Neural cell (in vitro differentiated cells): ENCODE measurements at regions not wholly inside any gene's neighbourhood (a gene's known extent, or its start where the extent isn't known, plus 50 kb on each side); places are given as distances from the start of the nearest gene placed in this dataset.

Source experiments
- H2AFZ ChIP-seq: fragments of 200-600, 300-800 bp; sonication (generic), shearing (Covaris generic); 2 replicates; pipeline ENCODE4 v1.6.0; 2014; ENCODE audit warnings: low read depth, mild to moderate bottlenecking, antibody characterized with exemption, low read length, moderate library complexity
- H3F3A ChIP-seq: fragments of 200-600 bp; shearing (Covaris generic); 2 replicates; pipeline ENCODE4 v1.6.1; 2016; ENCODE audit warnings: mild to moderate bottlenecking, moderate library complexity, mixed read lengths, antibody characterized with exemption, low read length; ENCODE audit not compliant: insufficient read depth, poor library complexity, severe bottlenecking
- H3K27ac ChIP-seq: fragments of 200-600, 300-800 bp; sonication (generic), shearing (Covaris generic); 2 replicates; pipeline ENCODE4 v1.5.1; 2014; ENCODE audit warnings: mild to moderate bottlenecking, low read length, moderate library complexity
- H3K27me3 ChIP-seq: fragments of 300-800, 200-600 bp; sonication (generic), shearing (Covaris generic); 2 replicates; pipeline ENCODE4 v1.6.0; 2014; ENCODE audit warnings: mild to moderate bottlenecking, low read depth, low read length, moderate library complexity; ENCODE audit not compliant: insufficient read depth
- H3K36me3 ChIP-seq: fragments of 300-800, 200-600 bp; sonication (generic), shearing (Covaris generic); 2 replicates; pipeline ENCODE4 v1.5.1; 2014; ENCODE audit warnings: mild to moderate bottlenecking, antibody characterized with exemption, low read length, moderate library complexity; ENCODE audit not compliant: insufficient read depth
- H3K4me2 ChIP-seq: fragments of 300-800, 200-600 bp; sonication (generic), shearing (Covaris generic); 2 replicates; pipeline ENCODE4 v1.6.0; 2014; ENCODE audit warnings: mild to moderate bottlenecking, low read length
- H3K4me3 ChIP-seq: fragments of 300-800, 200-600 bp; sonication (generic), shearing (Covaris generic); 2 replicates; pipeline ENCODE4 v1.5.1; 2014; ENCODE audit warnings: mild to moderate bottlenecking, low read length, moderate library complexity
- H3K79me2 ChIP-seq: fragments of 200-600 bp; shearing (Covaris generic); replicated peaks from 2 replicates; pipeline ENCODE4 v1.6.0; 2014; ENCODE audit warnings: mild to moderate bottlenecking, low read length, moderate library complexity; ENCODE audit not compliant: insufficient read depth
- H3K9ac ChIP-seq: fragments of 300-800, 200-600 bp; sonication (generic), shearing (Covaris generic); 2 replicates; pipeline ENCODE4 v1.6.1; 2016; ENCODE audit warnings: mild to moderate bottlenecking, low read length, mixed read lengths
- H3K9me2 ChIP-seq: fragments of 200-600 bp; shearing (Covaris generic); 2 replicates; pipeline ENCODE4 v1.6.1; 2016; ENCODE audit warnings: mild to moderate bottlenecking, low read length, mixed read lengths; ENCODE audit not compliant: insufficient read depth
- H3K9me3 ChIP-seq: fragments of 200-600, 300-800 bp; sonication (generic), shearing (Covaris generic); 2 replicates; pipeline ENCODE4 v1.6.1; 2016; ENCODE audit warnings: mild to moderate bottlenecking, mixed run types, low read length, moderate library complexity, mixed read lengths
- H4K20me1 ChIP-seq: fragments of 200-600 bp; shearing (Covaris generic); 2 replicates; pipeline ENCODE4 v1.6.1; 2016; ENCODE audit warnings: mild to moderate bottlenecking, mixed run types; ENCODE audit not compliant: insufficient read depth
- CTCF ChIP-seq: fragments of 450-650 bp; IDR thresholded peaks from 2 replicates; pipeline ENCODE4 v1.5.1; 2014; ENCODE audit warnings: antibody characterized with exemption, mild to moderate bottlenecking, moderate library complexity; ENCODE audit not compliant: poor library complexity, severe bottlenecking
- EP300 ChIP-seq: fragments of 450-650 bp; conservative IDR thresholded peaks from 2 replicates; pipeline ENCODE4 v1.6.1; 2014; ENCODE audit warnings: antibody characterized with exemption, mild to moderate bottlenecking, moderate library complexity; ENCODE audit not compliant: poor library complexity, severe bottlenecking
- EZH2 ChIP-seq: fragments of 200-600, 300-800 bp; shearing (Covaris generic), sonication (generic); IDR thresholded peaks from 2 replicates; pipeline ENCODE4 v1.6.1; 2014; ENCODE audit warnings: antibody characterized with exemption, low read length, borderline replicate concordance, mild to moderate bottlenecking; ENCODE audit not compliant: insufficient read depth, poor library complexity, severe bottlenecking
- MXI1 ChIP-seq: fragments of 450-650 bp; conservative IDR thresholded peaks from 2 replicates; pipeline ENCODE4 v1.6.1; 2014; ENCODE audit warnings: antibody characterized with exemption, mild to moderate bottlenecking; ENCODE audit not compliant: poor library complexity, severe bottlenecking
- POLR2AphosphoS5 ChIP-seq: IDR thresholded peaks from 2 replicates; pipeline ENCODE4 v1.6.1; 2012
- RAD21 ChIP-seq: fragments of 450-650 bp; conservative IDR thresholded peaks from 2 replicates; pipeline ENCODE4 v1.6.1; 2014; ENCODE audit warnings: antibody characterized with exemption, mild to moderate bottlenecking, moderate library complexity
- REST ChIP-seq: IDR thresholded peaks from 2 replicates; pipeline ENCODE4 v1.6.1; 2012; ENCODE audit warnings: borderline replicate concordance
- SMC3 ChIP-seq: fragments of 450-650 bp; conservative IDR thresholded peaks from 2 replicates; pipeline ENCODE4 v1.6.1; 2014; ENCODE audit warnings: antibody characterized with exemption, mild to moderate bottlenecking, moderate library complexity; ENCODE audit not compliant: poor library complexity
- TAF1 ChIP-seq: IDR thresholded peaks from 2 replicates; pipeline ENCODE4 v1.6.1; 2012; ENCODE audit warnings: low read depth

- no peaks in the 10 kb centered on the region for H3K36me3 ChIP-seq
- no peaks in the 10 kb centered on the region for H3K27me3 ChIP-seq
- no peaks in the 10 kb centered on the region for H4K20me1 ChIP-seq
Measured at GRCh38 chr18:34506198-34506597, 203.9 kb upstream of the DTNA start.

GRCh38 chr18:34509163-34509562, 200.9 kb upstream of the DTNA start:
- H3K9me3 ChIP-seq, result no peaks in the 10 kb centered on the region
- TF ChIP-seq EP300, result no peak
- no peak for TF ChIP-seq SMC3
- TF ChIP-seq MXI1, result no peak
- no peak for TF ChIP-seq REST
- TF ChIP-seq RAD21, result no peak
- no peak for TF ChIP-seq EZH2
- TF ChIP-seq POLR2AphosphoS5, result no peak
- TF ChIP-seq TAF1, result no peak
- no peak for TF ChIP-seq CTCF
- no peaks in the 10 kb centered on the region for H3K36me3 ChIP-seq
- H2AFZ ChIP-seq, result no peak overlapping the region
- no peaks in the 10 kb centered on the region for H3K79me2 ChIP-seq
- H3K9me2 ChIP-seq, result no peaks in the 10 kb centered on the region
- H3F3A ChIP-seq, result no peaks in the 10 kb centered on the region
- H3K27ac ChIP-seq, result no peak overlapping the region
- no peak overlapping the region for H3K4me3 ChIP-seq
- H4K20me1 ChIP-seq, result no peaks in the 10 kb centered on the region
- no peak overlapping the region for H3K4me2 ChIP-seq
- H3K27me3 ChIP-seq, result no peaks in the 10 kb centered on the region
- H3K9ac ChIP-seq, result no peak overlapping the region

More at GRCh38 chr18:34506198-34506597, 203.9 kb upstream of the DTNA start:
- Histone ChIP-seq H2AFZ (no peak overlapping the region), H3K27ac (no peak overlapping the region), H3F3A (no peaks in the 10 kb centered on the region), H3K9ac (no peak overlapping the region), H3K4me2 (no peak overlapping the region), H3K4me3 (no peak overlapping the region), H3K9me2 (no peaks in the 10 kb centered on the region), H3K9me3 (no peaks in the 10 kb centered on the region), H3K79me2 (no peaks in the 10 kb centered on the region)
- TF ChIP-seq TAF1 (no peak), CTCF (no peak), SMC3 (no peak), EZH2 (no peak), RAD21 (no peak)
